SIG-M5 treated with dmso at 0.1 percent for 504 hours (cell line): ENCODE measurements at regions not wholly inside any gene's neighbourhood (a gene's known extent, or its start where the extent isn't known, plus 50 kb on each side); places are given as distances from the start of the nearest gene placed in this dataset.
"Not testable (repeated sequence)": the region's sequence is repeated elsewhere in the genome, so short reads cannot be mapped to it uniquely, and the experiment has no call there.

Source experiments
- DNase-seq: peaks from one replicate; lab custom pipeline; 2025; ENCODE audit not compliant: unreplicated experiment; lab: John Stamatoyannopoulos, UW

DNA sequence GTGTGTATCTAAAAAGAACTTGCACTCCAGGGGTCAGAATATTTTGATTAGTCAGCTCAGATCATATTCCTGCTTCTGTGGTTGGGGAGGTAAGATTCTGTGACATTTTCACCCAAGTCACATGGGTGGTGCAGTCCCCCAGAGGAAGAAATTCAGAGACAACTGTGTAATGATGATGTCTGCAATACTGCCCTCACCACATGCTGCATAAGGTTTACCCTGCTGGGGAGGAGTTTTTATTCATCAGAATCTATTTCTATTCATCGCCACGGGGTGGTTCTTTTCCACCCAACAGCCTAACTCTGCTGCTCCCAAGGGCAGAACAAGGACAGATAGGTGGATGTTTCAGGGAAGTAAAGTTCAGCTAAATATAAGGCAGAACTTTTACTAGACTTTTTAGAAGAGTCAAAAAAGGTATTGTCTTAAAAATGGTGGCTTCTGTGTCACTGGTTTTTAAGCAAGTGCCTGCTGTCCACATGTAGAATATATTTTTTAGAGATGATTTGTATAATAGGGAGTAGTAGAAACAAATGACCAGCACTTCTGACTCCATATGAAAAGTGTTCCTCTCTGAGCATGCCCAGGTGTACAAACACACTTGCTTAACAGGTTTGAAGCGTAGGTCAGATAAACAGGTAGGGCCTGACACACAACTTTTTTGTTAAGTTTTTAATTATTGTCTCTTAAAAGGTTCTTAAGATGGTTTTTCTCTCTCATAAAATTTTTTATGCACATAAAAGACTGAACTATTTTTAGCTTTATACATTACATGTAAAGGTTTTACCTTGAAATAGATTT lies 352.7 kb downstream of the LRRC70 start:
- DNase-seq = no peak

DNA sequence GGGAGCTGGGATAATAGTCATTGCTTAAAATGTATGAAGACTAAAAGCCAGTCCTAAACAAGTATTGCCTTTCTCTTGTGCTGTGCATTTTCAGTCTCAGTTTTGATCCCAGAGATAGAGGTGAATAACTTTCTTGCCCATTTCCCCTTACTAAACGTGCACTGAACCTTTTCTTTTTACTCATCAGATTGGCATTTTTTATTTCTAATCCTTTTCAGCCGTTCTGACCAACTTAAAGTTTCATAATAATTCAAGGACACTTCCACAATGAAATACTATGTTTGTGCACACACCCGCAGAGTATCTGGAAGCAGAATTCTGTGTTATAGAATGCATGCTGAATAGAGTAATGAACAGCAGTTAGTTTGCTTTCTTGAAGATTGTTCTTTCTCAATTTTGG lies 343.6 kb downstream of the LRRC70 start:
- no peak for DNase-seq

DNA sequence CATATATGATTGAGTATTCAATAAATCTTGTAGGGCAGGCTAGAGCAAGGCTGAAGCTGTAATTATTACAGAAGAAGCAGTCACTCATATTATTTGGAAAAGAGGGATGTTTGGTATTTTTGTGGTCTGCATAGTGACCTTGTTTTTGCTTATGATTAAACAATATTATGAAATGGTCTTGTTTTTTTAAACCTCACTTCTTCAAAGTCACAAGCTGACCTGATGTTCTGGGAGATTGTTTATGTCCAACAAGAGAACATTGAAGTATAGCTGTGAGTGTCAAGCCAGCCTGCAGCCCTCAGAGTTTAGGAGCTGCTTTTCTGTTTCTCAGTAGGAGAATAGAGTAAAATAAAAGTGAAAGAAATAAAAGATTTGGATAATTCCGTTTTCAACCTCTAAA lies 342.2 kb downstream of the LRRC70 start:
- no peak for DNase-seq

- DNase-seq = no peak
Observed at GRCh38 chr5:62909326-62909725, 330.7 kb downstream of the LRRC70 start.

DNA sequence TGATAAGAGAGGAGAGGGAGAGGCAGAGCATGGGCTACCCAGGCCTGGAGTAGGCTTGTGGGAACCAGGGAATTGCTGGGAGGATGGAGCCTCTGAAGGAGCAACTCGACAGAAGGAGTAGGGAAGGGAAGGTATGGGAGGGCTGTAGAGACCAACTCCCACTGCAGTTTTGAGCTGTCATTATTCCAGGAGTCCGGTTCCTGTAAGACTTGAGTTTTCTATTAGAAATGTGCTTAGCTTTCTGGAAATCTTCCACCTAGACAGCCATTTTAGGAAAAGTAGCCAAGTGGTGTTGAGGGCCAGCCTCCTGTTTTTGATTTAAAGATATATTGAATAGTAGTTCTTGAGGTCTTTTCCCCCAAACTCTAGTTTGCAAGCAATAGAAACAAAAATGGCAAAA lies 323.5 kb downstream of the LRRC70 start:
- DNase-seq = no peak

DNA sequence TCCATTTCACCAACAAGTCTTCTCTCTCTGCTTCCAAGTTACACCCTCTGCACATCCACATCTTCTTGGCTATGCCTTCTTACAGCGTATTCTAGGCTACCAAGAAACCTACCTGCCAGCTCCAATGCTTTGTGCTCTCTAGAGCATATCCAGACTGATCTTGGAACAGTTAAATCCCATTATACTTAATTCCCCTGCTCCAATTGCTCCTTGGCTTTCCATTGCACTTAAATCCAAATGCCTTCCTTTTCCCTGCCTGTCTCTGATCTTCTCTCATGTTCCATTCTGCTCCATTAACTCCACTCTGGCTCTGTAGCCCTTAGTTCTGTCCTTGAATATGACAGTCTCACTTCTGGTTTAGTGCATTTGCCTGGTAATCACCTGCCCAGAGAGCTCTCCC lies 322.4 kb downstream of the LRRC70 start:
- DNase-seq = no peak

DNA sequence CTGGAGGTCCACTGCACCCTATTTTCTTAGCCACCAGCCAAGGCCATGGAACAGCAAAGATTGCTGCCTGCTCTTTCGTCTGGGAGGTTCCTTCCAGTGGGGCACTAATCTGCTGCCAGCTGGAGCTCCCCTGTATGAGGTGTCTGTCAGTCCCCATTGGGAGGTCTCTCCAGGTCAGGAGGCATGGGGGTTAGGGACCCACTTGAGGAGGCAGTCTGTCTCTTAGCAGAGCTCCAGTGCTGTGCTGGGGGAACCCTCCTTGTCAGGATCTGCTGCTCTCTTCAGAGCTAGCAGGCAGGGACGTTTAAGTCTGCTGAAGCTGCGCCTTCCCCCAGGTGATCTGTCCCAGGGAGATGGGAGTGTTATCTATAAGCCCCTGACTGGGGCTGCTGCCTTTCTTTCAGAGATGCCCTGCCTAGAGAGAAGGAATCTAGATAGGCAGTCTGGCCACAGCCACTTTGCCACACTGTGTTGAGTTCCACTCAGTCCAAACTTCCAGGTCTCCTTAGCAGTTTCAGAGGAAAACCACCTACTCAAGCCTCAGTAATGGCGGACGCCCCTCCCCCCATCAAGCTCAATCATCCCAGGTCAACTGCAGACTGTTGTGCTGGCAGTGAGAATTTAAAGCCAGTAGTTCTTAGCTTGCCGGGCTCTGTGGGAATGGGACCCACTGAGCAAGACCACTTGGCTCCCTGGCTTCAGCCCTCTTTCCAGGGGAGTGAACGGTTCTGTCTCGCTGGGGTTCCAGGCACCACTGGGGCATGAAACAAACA lies 317.7 kb downstream of the LRRC70 start:
- DNase-seq = no peak

- no peak for DNase-seq
Observed at GRCh38 chr5:62886603-62887315, 308.1 kb downstream of the LRRC70 start.

DNA sequence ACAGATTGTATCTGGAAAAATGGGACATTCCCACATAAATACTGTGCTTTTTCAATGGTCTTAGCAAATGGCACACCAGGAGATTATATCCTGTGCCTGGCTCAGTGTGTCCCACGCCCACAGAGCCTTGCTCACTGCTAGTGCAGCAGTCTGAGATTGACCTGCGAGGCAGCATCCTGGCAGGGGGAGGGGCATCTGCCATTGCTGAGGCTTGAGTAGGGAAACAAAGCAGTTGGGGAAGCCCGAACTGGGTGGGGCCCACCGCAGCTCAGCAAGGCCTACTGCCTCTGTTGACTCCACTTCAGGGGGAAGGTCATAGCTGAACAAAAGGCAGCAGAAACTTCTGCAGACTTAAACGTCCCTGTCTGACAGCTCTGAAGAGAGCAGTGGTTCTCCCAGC lies 258.7 kb downstream of the LRRC70 start:
- not testable (repeated sequence) for DNase-seq

- no peak for DNase-seq
Observed at GRCh38 chr5:62829604-62829986, 251.0 kb downstream of the LRRC70 start.

GRCh38 chr5:62828742-62829603 lies 250.4 kb downstream of the LRRC70 start:
- DNase-seq = no peak

DNA sequence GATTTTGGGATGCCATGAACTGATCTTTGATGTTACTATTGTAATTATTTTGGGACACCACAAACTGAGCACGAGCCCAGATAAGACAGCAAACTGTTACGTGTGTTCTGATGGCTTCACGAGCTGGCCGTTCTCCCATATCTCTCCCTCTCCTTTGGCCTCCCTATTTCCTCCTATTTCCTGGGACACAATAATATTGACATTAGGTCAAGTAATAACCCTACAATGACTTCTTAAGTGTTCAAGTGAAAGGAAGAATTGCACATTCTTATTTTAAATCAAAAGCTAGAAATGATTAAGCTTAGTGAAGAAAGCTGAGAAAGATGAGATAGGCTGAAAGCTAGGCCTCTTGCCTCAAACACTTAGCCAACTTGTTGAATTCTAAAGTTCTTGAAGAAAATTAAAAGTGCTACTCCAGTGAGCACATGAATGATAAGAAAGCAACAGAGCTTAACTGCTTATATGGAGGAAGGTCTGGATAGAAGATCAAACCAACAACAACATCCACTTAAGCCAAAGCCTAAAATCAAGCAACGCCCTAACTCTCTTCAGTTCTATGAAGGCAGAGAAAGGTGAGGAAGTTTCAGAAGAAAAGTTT lies 247.1 kb downstream of the LRRC70 start:
- no peak for DNase-seq

- DNase-seq = no peak
Observed at GRCh38 chr5:62824936-62825335, 246.3 kb downstream of the LRRC70 start.

- not testable (repeated sequence) for DNase-seq
Observed at GRCh38 chr5:62817043-62817442, 238.4 kb downstream of the LRRC70 start.

- no peak for DNase-seq
Observed at GRCh38 chr5:62814991-62815390, 236.4 kb downstream of the LRRC70 start.

DNA sequence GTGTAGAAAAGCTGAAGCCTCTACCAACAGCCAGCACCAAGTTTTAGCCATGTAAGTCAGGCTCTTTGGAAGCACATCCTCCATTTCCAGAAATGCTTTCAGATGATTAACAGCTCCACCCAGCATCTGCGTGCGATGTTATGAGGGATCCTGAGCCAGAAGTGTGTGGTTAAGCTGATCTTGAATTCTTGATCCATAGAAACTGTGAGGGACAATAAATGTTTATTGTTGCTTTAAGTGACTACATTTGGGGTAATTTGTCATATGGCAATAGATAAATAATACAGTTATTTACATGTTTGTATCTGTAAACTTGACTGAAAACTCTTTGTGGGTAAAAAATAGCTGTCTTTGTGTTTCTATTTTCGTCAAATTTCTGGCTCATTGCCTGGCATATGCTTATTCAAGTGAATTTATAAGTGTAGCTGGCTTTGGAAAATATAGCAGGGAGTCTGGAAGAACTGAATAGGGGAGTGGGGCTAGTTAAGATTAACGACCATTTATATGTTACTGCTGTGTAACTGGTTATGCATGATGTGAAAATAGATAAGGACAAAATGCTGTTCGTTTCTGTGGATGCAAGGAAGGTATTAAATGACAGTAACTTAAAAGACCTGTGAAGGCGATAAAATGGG lies 234.1 kb downstream of the LRRC70 start:
- no peak for DNase-seq

DNA sequence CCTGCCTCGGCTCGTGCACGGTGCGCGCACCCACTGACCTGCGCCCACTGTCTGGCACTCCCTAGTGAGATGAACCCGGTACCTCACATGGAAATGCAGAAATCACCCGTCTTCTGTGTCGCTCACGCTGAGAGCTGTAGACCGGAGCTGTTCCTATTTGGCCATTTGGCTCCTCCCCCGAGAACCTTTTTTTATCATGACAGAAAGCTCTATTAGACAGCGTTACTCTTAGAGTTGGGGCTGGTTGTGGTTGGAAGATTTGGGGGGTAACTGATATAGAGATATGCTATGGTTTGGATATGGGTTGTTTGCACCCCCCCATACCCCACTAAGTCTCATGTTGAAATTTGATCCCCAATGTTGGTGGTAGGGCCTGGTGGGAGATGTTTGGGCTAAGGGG lies 226.2 kb downstream of the LRRC70 start:
- not testable (repeated sequence) for DNase-seq

DNA sequence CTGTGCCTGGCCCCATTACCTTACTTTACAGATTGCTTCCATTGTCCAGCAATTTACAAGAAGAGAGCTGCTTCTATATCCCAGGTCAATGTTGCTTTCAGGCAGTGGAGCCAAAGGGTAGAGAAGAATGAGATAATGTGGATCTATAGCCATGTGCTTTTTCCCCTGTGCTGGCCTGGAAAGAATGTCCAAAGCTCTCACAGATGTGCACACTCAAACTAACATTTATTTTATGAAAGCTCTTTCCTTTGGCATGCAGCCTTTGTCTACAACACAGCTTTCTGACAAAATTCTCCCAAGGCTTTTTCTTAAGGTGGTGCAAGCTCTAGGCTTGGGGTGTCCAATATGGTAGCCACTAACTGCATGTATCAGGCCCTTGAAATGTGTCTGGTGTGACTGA lies 217.3 kb downstream of the LRRC70 start:
- DNase-seq = no peak

- no peak for DNase-seq
Observed at GRCh38 chr5:62794456-62794855, 215.8 kb downstream of the LRRC70 start.

DNA sequence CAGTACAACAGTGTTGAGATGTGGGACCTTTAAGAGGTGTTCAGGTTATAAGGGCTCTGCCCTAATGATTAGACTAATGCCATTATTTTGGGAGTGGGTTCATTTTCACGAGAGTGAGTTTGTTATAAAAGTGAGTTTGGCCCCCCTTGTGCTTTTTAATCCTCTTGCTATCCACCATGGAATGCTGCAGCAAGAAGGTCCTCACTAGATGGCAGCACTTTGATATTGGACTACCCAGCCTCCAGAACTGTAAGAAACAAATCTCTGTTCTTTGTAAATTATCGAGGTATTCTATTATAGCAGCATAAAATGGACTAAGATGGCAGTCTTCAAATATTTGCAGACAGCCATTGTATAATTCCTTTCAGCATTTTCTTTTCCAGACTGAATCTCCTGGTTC lies 212.4 kb downstream of the LRRC70 start:
- peak; percentile 7 for DNase-seq
